AG09309 (cell line): ENCODE measurements at regions not wholly inside any gene's neighbourhood (a gene's known extent, or its start where the extent isn't known, plus 50 kb on each side); places are given as distances from the start of the nearest gene placed in this dataset.
"Not testable (repeated sequence)": the region's sequence is repeated elsewhere in the genome, so short reads cannot be mapped to it uniquely, and the experiment has no call there.

ENCODE experiments used
- DNase-seq: peaks from one replicate; pipeline ENCODE4 v3.0.0-alpha.2; 2010; ENCODE audit warnings: low read depth
- H3K4me3 ChIP-seq: 2 replicates; pipeline ENCODE4 v1.5.1; 2011; ENCODE audit warnings: mild to moderate bottlenecking, low read depth, low read length, moderate library complexity; ENCODE audit not compliant: control insufficient read depth
- CTCF ChIP-seq: IDR thresholded peaks from 2 replicates; pipeline ENCODE4 v1.5.1; 2011; ENCODE audit warnings: mild to moderate bottlenecking, low read depth, low read length, inconsistent platforms; ENCODE audit not compliant: insufficient read depth, control insufficient read depth; ENCODE audit errors: missing control alignments

DNA sequence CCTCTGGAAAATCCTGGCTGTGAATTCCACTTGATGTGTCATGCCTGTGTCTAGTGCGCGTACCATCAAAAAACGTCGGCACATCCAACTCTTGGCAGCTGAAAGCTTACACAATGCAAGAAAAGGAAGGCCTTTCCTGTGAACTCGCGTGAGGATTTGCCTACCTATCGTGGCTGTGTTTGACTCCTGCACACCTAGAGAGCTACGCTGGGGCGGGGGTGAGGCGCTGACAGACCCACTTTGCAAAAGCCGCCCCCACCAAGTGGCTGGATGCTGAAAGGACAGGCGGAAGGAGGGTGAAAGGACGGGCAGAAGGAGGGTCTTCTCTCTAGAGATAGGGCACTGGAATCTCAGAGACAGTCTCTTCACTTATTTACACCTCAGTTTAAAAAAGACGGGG, 270.1 kb downstream of the EIPR1 start:
- no peak overlapping the region for H3K4me3 ChIP-seq
- no peak for DNase-seq
- TF ChIP-seq CTCF = no peak

DNA sequence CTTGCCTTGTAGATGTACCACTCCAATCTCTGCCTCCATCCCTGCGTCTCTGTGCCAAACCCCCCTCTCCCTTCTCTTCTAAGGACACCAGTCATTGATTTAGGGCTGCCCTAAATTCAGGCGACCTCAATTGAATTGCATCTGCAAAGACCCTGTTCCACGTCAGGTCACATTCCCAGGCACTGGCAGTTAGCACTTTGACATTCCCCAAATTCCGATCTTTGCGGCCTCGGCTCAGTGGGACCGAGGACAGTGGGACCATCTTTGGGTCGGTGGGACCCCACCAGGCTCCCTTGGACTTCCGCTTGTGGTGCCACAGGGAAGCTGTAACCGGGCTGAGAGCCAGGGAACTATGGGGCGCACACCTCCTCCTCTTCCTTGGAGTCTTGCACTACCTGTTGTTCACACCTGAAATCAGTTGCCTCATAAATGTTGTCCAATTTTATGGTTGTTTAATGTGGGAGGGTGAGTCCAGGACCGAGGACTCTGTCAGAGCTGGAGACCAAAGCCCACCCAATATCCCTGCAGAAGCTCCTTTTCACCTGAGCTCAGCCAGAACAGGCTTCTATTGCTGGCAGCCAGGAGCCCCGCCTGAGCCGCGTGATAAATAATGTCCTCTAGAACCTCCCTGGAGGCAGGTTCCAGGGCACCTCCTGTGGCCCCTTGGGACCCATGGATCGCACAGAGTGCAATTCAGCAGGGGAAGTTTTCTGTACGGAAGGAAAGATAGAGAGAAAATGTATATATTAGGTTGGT, 271.6 kb downstream of the EIPR1 start:
- TF ChIP-seq CTCF = no peak
- DNase-seq = no peak

DNA sequence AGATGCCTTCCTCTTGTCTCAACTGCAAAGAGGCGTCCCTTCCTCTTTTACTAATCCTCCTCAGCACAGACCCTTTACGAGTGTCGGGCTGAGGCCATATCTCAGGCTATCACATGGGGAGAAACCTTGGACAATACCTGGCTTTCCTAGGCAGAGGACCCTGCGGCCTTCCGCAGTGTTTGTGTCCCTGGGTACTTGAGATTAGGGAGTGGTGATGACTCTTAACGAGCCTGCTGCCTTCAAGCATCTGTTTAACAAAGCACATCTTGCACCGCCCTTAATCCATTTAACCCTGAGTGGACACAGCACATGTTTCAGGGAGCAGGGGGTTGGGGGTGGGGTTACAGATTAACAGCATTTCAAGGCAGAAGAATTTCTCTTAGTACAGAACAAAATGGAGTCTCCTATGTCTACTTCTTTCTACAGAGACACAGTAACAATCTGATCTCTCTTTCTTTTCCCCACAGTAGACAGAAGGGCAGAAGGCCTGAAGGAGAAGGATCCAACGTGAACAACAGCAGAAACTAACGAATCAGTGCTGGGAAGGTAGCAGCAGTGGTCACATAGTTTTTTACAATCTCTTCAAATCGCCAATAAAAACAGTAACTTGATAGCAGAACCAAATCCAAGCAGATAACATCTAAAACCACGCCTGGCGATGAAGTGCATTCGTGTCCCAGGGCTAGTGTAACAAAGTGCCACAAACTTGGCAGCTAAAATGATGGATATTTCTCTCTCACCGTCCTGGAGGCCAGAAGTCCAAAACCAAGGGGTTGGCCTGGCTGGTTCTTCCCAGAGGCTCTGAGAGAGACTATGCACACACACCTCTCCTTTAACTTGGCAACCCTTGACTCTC, 272.4 kb downstream of the EIPR1 start:
- H3K4me3 ChIP-seq, DNase-seq: not testable (repeated sequence)

More for the DNA sequence above, 271.6 kb downstream of the EIPR1 start:
- no peak overlapping the region for H3K4me3 ChIP-seq

DNA sequence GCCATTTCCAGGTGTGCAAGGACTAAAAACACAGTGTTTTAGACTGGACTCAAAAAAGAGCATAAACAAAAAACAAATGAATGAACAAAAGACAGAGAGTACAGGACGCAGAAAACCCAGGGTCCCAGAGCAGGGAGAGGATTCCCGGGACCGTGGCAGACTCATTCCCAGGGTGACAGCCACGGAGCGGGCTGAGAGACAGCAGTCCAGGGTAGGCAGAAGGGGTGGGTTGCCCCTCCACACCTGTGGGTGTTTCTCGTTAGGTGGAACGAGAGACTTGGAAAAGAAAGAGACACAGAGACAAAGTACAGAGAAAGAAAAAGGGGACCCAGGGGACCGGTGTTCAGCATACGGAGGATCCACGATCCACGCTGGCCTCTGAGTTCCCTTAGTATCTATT, 273.4 kb downstream of the EIPR1 start:
- no peak for DNase-seq
- TF ChIP-seq CTCF = no peak
- no peak overlapping the region for H3K4me3 ChIP-seq

DNA sequence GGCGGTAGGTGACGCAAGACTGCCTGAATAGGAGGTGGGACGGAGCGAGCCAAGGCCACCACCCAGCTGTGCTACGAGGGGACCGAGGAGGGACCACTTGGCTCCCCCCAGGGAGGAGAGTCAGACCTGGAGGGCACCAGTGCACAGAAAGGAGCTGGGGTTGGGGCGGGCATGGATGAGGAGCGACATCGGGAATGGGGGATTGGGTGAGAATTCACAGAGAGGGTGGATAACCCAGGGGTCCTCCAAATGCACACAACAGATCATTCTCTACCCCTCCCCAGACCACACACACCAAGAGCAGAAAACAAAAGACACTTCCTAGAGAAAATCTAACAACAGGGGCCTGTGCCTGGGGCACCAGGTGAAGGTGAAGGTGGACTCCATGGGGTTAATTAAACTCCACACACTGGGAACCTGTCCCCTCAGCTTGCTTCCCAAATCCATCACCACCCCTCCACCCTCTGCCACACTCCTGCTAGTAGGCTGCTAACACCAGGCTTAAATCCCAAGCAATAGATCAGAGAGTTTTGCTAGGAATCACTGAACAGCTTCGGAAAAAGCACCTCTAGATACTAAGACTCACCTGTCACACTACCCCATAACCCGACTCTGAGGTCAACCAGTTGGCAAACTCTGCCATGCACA, 274.6 kb downstream of the EIPR1 start:
- no peak for DNase-seq

GRCh38 chr2:3102081-3102921, 275.3 kb downstream of the EIPR1 start:
- TF ChIP-seq CTCF = no peak
- no peak for DNase-seq
- H3K4me3 ChIP-seq = no peak overlapping the region

More for the DNA sequence above, 274.6 kb downstream of the EIPR1 start:
- H3K4me3 ChIP-seq = no peak overlapping the region
- no peak for TF ChIP-seq CTCF
